Naive thymus-derived CD8-positive, alpha-beta T cell (primary cell): ENCODE measurements at regions not wholly inside any gene's neighbourhood (a gene's known extent, or its start where the extent isn't known, plus 50 kb on each side); places are given as distances from the start of the nearest gene placed in this dataset.
"Not testable (repeated sequence)": the region's sequence is repeated elsewhere in the genome, so short reads cannot be mapped to it uniquely, and the experiment has no call there.

Source experiments
- ATAC-seq, 2 donors: fragments of 150-1000 bp; cut with Tn5 transposase in 1 of 2; sonication (Bioruptor Pico), chemical (Tn5 transposase) in 1 of 2; 1 replicate in 1 of 2; 2 replicates in 1 of 2; pipeline ENCODE4 v1.10.0; 2021; ENCODE audit warnings: mild to moderate bottlenecking in 2 of 2, moderate library complexity in 2 of 2
- POLR2A ChIA-PET: fragments of 350-600 bp; sonication (Branson Sonifier 250); formaldehyde crosslinking; loops from one replicate; lab custom pipeline; 2021; ENCODE audit warnings: antibody characterized with exemption; lab: Charles Lee
- DNase-seq, 10 donors: peaks; one replicate each; pipeline versions ENCODE4 v3.0.0 to v3.0.0-alpha.2; 2020 to 2022
- H3K27ac Mint-ChIP-seq, 10 donors: one replicate each; pipeline ENCODE4 v1.8.0; 2020 to 2022; ENCODE audit warnings: mild to moderate bottlenecking in 10 of 10, mixed read lengths in 10 of 10, moderate library complexity in 4 of 10, inconsistent platforms in 1 of 10
- H3K27me3 Mint-ChIP-seq, 5 donors: one replicate each; pipeline ENCODE4 v1.8.0; 2021 to 2022; ENCODE audit warnings: mixed read lengths in 5 of 5
- H3K36me3 Mint-ChIP-seq, 3 donors: one replicate each; pipeline ENCODE4 v1.8.0; 2020 to 2022; ENCODE audit warnings: mixed read lengths in 3 of 3, mild to moderate bottlenecking in 2 of 3, inconsistent platforms in 1 of 3
- H3K4me1 Mint-ChIP-seq, 4 donors: one replicate each; pipeline ENCODE4 v1.8.0; 2021 to 2022; ENCODE audit warnings: mixed read lengths in 4 of 4
- H3K4me3 Mint-ChIP-seq, 10 donors: one replicate each; pipeline ENCODE4 v1.8.0; 2020 to 2022; ENCODE audit warnings: mild to moderate bottlenecking in 10 of 10, mixed read lengths in 10 of 10, moderate library complexity in 6 of 10, inconsistent platforms in 1 of 10
- H3K9me3 Mint-ChIP-seq, 9 donors: one replicate each; pipeline ENCODE4 v1.8.0; 2020 to 2022; ENCODE audit warnings: mixed read lengths in 9 of 9, mild to moderate bottlenecking in 3 of 9, inconsistent platforms in 1 of 9, moderate library complexity in 1 of 9

- Mint-ChIP-seq H3K27me3 (no peaks in the 10 kb centered on the region), H3K4me3 (no peak overlapping the region), H3K36me3 (peaks cover 0 to 5% (median 3%) of the 10 kb centered on the region in 3 donors), H3K27ac (no peak overlapping the region), H3K4me1 (peaks cover 0 to 3% (median 0%) of the 10 kb centered on the region in 4 donors), H3K9me3 (peaks cover 2 to 26% (median 13%) of the 10 kb centered on the region in 9 donors)
- DNase-seq (no peak), ATAC-seq (no peak)
- POLR2A ChIA-PET: no interaction called here
Observed at GRCh38 chr5:100676817-100677631, 141.8 kb downstream of the FAM174A start.

DNA sequence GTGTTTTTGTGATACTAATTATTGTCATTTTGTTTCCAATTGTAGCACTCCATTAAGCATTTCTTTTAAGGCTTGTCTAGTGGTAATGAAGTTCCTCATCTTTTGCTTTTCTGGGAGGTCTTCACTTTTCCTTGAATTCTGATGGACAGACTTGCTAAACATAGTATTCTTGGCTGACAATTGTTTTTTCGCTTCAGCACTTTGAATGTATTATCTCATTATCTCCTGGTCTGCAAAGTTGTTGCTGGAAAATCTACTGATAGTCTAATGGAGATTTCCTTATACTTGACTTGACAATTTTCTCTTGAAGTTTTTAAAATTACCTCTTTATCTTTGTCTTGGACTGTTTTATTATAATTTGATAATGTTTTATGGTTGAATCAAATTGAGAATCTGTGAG lies 147.5 kb downstream of the FAM174A start:
- no peak overlapping the region for H3K27ac Mint-ChIP-seq
- POLR2A ChIA-PET: no interaction called here
- H3K27me3 Mint-ChIP-seq: peaks cover 0 to 1% (median 0%) of the 10 kb centered on the region in 5 donors
- peaks cover 19 to 55% (median 32%) of the 10 kb centered on the region in 9 donors for H3K9me3 Mint-ChIP-seq
- no peak for DNase-seq
- H3K36me3 Mint-ChIP-seq: peaks cover 0 to 23% (median 21%) of the 10 kb centered on the region in 3 donors
- H3K4me3 Mint-ChIP-seq: no peak overlapping the region
- no peak for ATAC-seq
- H3K4me1 Mint-ChIP-seq: peaks cover 0 to under 1% (median 0%) of the 10 kb centered on the region in 4 donors

- Mint-ChIP-seq H3K27me3 (peaks cover 0 to 1% (median 0%) of the 10 kb centered on the region in 5 donors), H3K27ac (no peak overlapping the region), H3K4me1 (peaks cover 0 to 2% (median under 1%) of the 10 kb centered on the region in 4 donors), H3K4me3 (no peak overlapping the region), H3K36me3 (peaks cover 0 to 23% (median 21%) of the 10 kb centered on the region in 3 donors), H3K9me3 (peaks cover 19 to 55% (median 32%) of the 10 kb centered on the region in 9 donors)
- ATAC-seq (no peak), DNase-seq (no peak)
- POLR2A ChIA-PET: no interaction called here
Observed at GRCh38 chr5:100683881-100684280, 148.7 kb downstream of the FAM174A start.

DNA sequence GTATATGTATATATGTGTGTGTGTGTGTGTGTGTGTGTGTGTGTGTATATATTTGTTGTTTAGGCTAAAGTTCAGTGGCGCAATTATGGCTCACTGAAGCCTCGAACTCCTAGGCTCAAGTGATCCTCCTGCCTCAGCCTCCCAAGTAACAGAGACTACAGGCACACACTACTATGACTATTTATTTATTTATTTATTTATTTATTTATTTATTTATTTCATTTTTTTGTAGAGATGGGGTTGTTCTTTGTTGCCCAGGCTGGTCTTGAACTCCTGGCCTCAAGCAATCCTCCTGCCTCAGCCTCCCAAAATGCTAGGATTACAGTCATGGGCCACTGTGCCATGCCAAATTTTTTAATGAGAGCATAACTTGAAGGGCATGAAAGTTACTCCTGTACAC lies 149.9 kb downstream of the FAM174A start:
- H3K27ac Mint-ChIP-seq, H3K4me3 Mint-ChIP-seq, H3K27me3 Mint-ChIP-seq, POLR2A ChIA-PET, DNase-seq, H3K4me1 Mint-ChIP-seq, ATAC-seq: not testable (repeated sequence)
- Mint-ChIP-seq H3K36me3 (peaks cover 0 to 21% (median 19%) of the 10 kb centered on the region in 3 donors), H3K9me3 (peaks cover 14 to 44% (median 29%) of the 10 kb centered on the region in 9 donors)

DNA sequence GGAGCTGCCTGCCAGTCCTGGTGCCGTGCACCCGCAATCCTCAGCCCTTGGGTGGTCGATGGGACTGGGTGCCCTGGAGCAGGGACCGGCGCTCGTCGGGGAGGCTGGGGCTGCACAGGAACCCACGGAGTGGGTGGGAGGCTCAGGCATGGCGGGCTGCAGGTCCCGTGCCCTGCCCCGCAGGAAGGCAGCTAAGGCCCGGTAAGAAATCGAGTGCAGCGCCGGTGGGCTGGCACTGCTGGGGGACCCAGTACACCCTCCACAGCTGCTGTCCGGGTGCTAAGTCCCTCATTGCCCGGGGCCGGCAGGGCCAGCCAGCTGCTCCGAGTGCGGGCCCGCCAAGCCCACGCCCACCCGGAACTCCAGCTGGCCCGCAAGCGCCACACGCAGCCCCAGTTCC lies 153.7 kb downstream of the FAM174A start:
- POLR2A ChIA-PET, DNase-seq, H3K27ac Mint-ChIP-seq, H3K27me3 Mint-ChIP-seq, ATAC-seq, H3K4me1 Mint-ChIP-seq, H3K4me3 Mint-ChIP-seq, H3K36me3 Mint-ChIP-seq: not testable (repeated sequence)
- H3K9me3 Mint-ChIP-seq: peaks cover 0 to 11% (median 5%) of the 10 kb centered on the region in 9 donors

DNA sequence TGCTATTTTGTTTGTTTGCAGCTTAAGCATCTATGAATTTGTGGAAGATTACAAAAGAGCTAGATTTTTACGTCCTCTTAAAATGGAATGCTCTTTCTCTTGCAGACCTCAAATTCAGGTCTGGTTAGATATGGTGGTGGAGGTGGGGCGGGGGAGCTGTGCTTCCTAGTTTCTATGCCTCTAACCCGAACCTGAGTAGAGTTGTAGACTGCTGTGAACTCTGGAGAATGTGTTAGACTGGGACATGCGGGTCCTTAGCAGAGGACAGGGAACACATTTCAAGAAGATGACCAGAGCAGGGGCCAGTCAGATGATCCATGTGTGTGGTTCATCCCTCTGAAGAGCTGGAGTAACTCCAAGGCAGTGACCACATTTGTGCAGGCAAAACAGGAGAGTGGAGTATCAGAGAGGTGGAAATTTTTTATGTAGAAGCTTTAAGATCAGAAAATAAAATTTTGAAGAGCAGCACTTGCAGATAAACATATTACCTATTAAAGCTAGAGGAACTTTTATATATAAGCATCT lies 154.9 kb downstream of the FAM174A start:
- Mint-ChIP-seq H3K4me1 (peaks cover 0 to 2% (median under 1%) of the 10 kb centered on the region in 4 donors), H3K27me3 (peaks cover 0 to 1% (median 0%) of the 10 kb centered on the region in 5 donors), H3K9me3 (peaks cover 0 to 2% (median 0%) of the 10 kb centered on the region in 9 donors), H3K27ac (peak overlapping the region in 1 of 10 donors; percentile 35), H3K4me3 (no peak overlapping the region), H3K36me3 (no peaks in the 10 kb centered on the region)
- no peak for ATAC-seq
- POLR2A ChIA-PET: no interaction called here
- DNase-seq: no peak

DNA sequence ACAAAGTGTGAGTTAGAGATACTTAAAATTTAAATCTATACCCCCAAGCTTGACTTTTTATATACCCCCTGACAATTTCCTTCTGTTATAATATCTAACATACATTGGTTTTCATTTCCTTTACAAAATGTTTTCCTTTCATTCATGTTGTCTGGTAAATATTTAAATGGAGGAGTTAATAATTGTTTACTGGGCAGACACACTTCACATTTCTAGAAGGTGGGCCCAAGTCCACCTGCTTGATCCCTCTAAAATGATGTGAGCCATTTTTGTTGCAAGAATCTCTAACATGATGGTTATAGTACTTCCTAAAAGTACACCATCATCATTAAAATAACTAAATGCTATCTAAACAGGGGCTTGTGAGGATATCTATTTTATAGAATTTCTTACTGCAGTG lies 155.9 kb downstream of the FAM174A start:
- H3K4me1 Mint-ChIP-seq: peaks cover 4 to 6% (median 5%) of the 10 kb centered on the region in 4 donors
- peaks cover 0 to 1% (median 0%) of the 10 kb centered on the region in 5 donors for H3K27me3 Mint-ChIP-seq
- ATAC-seq (no peak), DNase-seq (no peak)
- no peaks in the 10 kb centered on the region for H3K36me3 Mint-ChIP-seq
- H3K4me3 Mint-ChIP-seq: no peak overlapping the region
- H3K9me3 Mint-ChIP-seq: peaks cover 0 to 2% (median 0%) of the 10 kb centered on the region in 9 donors
- POLR2A ChIA-PET: no interaction called here
- H3K27ac Mint-ChIP-seq: no peak overlapping the region

DNA sequence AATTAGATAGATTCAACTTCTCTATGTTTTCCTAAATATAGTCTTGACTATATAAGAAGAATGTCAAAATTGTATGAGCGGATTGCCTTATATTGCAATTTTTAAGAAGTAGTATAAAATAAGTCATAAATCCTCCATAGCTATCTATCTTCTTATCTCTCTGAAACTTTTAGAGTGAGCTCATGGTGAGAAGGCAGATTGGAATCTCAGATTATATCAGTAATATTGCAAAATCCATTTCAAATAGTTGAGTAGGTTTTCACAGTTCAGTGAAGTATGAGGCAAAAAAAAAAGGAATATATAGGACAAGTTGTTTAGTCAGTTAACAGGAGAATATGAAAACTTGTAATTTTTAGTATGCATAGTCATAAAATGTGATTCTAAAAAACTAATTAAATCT lies 156.4 kb downstream of the FAM174A start:
- peaks cover 0 to 2% (median 0%) of the 10 kb centered on the region in 9 donors for H3K9me3 Mint-ChIP-seq
- ATAC-seq (no peak), DNase-seq (no peak)
- no peak overlapping the region for H3K27ac Mint-ChIP-seq
- peaks cover 4 to 7% (median 5%) of the 10 kb centered on the region in 4 donors for H3K4me1 Mint-ChIP-seq
- H3K36me3 Mint-ChIP-seq: no peaks in the 10 kb centered on the region
- H3K27me3 Mint-ChIP-seq: peaks cover 0 to 1% (median 0%) of the 10 kb centered on the region in 5 donors
- H3K4me3 Mint-ChIP-seq: no peak overlapping the region
- POLR2A ChIA-PET: no interaction called here

DNA sequence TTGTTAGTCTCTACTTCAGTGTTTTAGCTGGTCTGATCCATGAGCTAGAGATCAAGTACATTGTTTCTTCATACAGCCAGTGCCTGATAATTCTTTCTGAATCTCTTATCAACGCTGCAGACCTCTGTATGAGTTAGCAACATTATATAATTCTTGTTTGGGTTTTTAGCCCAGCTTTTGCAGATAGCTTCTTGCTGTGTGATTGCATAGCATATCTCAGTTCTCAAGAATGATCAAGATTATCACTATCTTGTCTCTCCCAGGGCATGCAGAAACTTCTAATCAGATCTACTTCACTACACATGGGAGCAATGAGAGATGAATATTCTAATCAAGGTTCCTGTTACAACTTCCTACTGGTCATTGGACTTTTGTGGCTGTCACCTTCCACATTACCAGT lies 158.3 kb downstream of the FAM174A start:
- POLR2A ChIA-PET: no interaction called here
- no peak for ATAC-seq
- H3K9me3 Mint-ChIP-seq: no peaks in the 10 kb centered on the region

GRCh38 chr5:100694100-100694499 lies 158.9 kb downstream of the FAM174A start:
- POLR2A ChIA-PET: no interaction called here
- Mint-ChIP-seq H3K27ac (no peak overlapping the region), H3K27me3 (no peaks in the 10 kb centered on the region), H3K4me3 (no peak overlapping the region), H3K36me3 (no peaks in the 10 kb centered on the region), H3K4me1 (peaks cover 3 to 7% (median 5%) of the 10 kb centered on the region in 4 donors), H3K9me3 (no peaks in the 10 kb centered on the region)
- ATAC-seq: no peak
- no peak for DNase-seq

More for the DNA sequence above, 158.3 kb downstream of the FAM174A start:
- Mint-ChIP-seq H3K27me3 (no peaks in the 10 kb centered on the region), H3K27ac (no peak overlapping the region), H3K4me3 (no peak overlapping the region), H3K4me1 (peaks cover 3 to 7% (median 5%) of the 10 kb centered on the region in 4 donors), H3K36me3 (no peaks in the 10 kb centered on the region)
- no peak for DNase-seq

DNA sequence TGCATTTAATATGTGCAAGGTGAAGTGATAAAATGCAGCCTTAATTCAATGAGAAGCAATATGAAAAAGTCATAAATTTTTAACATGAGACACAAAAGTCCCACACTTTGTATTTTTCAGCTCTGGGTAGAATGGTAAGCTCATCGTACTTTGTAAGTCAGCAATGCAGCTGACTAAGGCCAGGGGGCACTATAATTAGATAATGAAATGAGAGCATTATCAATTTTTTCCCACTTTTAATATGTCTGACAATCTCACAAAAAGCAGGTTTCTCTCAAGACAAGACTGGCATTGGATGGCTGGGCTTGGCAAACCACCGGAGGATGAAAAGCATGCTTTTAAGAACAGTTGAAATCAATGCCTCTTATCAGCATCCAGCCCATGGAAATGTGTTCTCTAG lies 162.8 kb downstream of the FAM174A start:
- H3K36me3 Mint-ChIP-seq: peaks cover 0 to 2% (median 0%) of the 10 kb centered on the region in 3 donors

GRCh38 chr5:100706776-100707175 lies 171.6 kb downstream of the FAM174A start:
- no peak for ATAC-seq

More for the DNA sequence above, 162.8 kb downstream of the FAM174A start:
- H3K9me3 Mint-ChIP-seq: peaks cover 0 to 5% (median 0%) of the 10 kb centered on the region in 9 donors
- peaks cover 3 to 7% (median 5%) of the 10 kb centered on the region in 4 donors for H3K4me1 Mint-ChIP-seq
- H3K27me3 Mint-ChIP-seq: no peaks in the 10 kb centered on the region
- POLR2A ChIA-PET: no interaction called here
- H3K27ac Mint-ChIP-seq: no peak overlapping the region
- no peak for ATAC-seq
- no peak overlapping the region for H3K4me3 Mint-ChIP-seq
- no peak for DNase-seq

GRCh38 chr5:100708645-100709171 lies 173.5 kb downstream of the FAM174A start:
- Mint-ChIP-seq H3K27ac (peak overlapping the region in 1 of 10 donors; percentile 19), H3K4me1 (no peaks in the 10 kb centered on the region), H3K27me3 (no peaks in the 10 kb centered on the region), H3K4me3 (no peak overlapping the region), H3K36me3 (no peaks in the 10 kb centered on the region), H3K9me3 (peaks cover 0 to 2% (median 0%) of the 10 kb centered on the region in 9 donors)
- DNase-seq (no peak), ATAC-seq (no peak)
- POLR2A ChIA-PET: no interaction called here

More at GRCh38 chr5:100706776-100707175, 171.6 kb downstream of the FAM174A start:
- no peaks in the 10 kb centered on the region for H3K36me3 Mint-ChIP-seq
- H3K4me3 Mint-ChIP-seq: no peak overlapping the region
- peaks cover 0 to 2% (median 0%) of the 10 kb centered on the region in 9 donors for H3K9me3 Mint-ChIP-seq
- no peaks in the 10 kb centered on the region for H3K4me1 Mint-ChIP-seq
- peaks cover 0 to 1% (median 0%) of the 10 kb centered on the region in 5 donors for H3K27me3 Mint-ChIP-seq
- H3K27ac Mint-ChIP-seq: no peak overlapping the region
- POLR2A ChIA-PET: no interaction called here
- DNase-seq: no peak
